HL-60 (cell line): ENCODE measurements at regions not wholly inside any gene's neighbourhood (a gene's known extent, or its start where the extent isn't known, plus 50 kb on each side); places are given as distances from the start of the nearest gene placed in this dataset.
A peak's percentile ranks its signal among the peaks of the same experiment; 100 is the strongest.

ENCODE experiments used
- DNase-seq, 2 experiments: peaks; one replicate each; pipeline ENCODE4 v3.0.0-alpha.2; 2010 to 2020; ENCODE audit warnings: low read depth in 1 of 2, low spot score in 1 of 2
- H3K27ac ChIP-seq: fragments of 250-450 bp; sonication (Bioruptor Pico); replicated peaks from 2 replicates; pipeline ENCODE4 v1.5.1; 2020; ENCODE audit warnings: mild to moderate bottlenecking, moderate library complexity
- H3K27me3 ChIP-seq: fragments of 250-450 bp; sonication (Bioruptor Pico); 2 replicates; pipeline ENCODE4 v1.5.1; 2021; ENCODE audit warnings: mild to moderate bottlenecking, moderate library complexity; ENCODE audit not compliant: insufficient read depth, poor library complexity, severe bottlenecking
- H3K4me3 ChIP-seq: replicated peaks from 2 replicates; pipeline ENCODE4 v1.5.1; 2011; ENCODE audit warnings: mild to moderate bottlenecking, control low read depth, low read length; ENCODE audit not compliant: insufficient read depth
- CTCF ChIP-seq: IDR thresholded peaks from one replicate; pipeline ENCODE4 v1.5.1; 2011; ENCODE audit warnings: low read length, control low read depth, inconsistent platforms; ENCODE audit not compliant: insufficient read depth
- GABPA ChIP-seq: IDR thresholded peaks from 2 replicates; pipeline ENCODE4 v1.6.1; 2012; ENCODE audit warnings: low read depth
- POLR2AphosphoS5 ChIP-seq: IDR thresholded peaks from 2 replicates; pipeline ENCODE4 v1.6.1; 2012; ENCODE audit warnings: low read depth
- SPI1 ChIP-seq: IDR thresholded peaks from 2 replicates; pipeline ENCODE4 v1.6.1; 2012; ENCODE audit warnings: low read depth, mild to moderate bottlenecking, borderline replicate concordance
- TF ChIP-seq, protein P1 (sequence below): IDR thresholded peaks from 2 replicates; pipeline ENCODE4 v1.6.1; 2012; ENCODE audit warnings: low read depth; ENCODE audit not compliant: insufficient replicate concordance

DNA sequence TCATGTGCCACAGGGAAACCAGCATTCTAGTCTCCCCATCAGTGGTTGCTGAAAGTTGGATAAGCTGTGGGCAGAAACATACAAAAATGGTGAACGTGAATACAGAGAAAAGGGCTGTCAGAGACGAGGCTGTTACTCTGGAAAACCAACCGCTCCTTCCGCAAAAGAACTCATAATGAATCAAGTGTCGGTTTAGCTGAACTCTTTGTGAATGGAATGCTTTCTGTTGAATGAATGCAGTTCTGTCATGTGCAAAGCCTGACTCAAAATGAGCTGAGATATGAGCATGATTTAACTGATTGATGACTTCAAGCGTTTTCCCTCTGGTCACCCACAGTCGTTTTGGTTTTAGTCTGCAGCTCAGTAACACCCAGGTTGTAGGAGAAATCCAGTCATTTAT, 298.3 kb downstream of the ETS1 start:
- no peak overlapping the region for H3K4me3 ChIP-seq
- H3K27me3 ChIP-seq = peaks cover under 1% of the 10 kb centered on the region
- no peak for DNase-seq
- TF ChIP-seq POLR2AphosphoS5 (no peak), SPI1 (no peak), GABPA (no peak), CTCF (no peak)
- TF ChIP-seq, protein P1, sequence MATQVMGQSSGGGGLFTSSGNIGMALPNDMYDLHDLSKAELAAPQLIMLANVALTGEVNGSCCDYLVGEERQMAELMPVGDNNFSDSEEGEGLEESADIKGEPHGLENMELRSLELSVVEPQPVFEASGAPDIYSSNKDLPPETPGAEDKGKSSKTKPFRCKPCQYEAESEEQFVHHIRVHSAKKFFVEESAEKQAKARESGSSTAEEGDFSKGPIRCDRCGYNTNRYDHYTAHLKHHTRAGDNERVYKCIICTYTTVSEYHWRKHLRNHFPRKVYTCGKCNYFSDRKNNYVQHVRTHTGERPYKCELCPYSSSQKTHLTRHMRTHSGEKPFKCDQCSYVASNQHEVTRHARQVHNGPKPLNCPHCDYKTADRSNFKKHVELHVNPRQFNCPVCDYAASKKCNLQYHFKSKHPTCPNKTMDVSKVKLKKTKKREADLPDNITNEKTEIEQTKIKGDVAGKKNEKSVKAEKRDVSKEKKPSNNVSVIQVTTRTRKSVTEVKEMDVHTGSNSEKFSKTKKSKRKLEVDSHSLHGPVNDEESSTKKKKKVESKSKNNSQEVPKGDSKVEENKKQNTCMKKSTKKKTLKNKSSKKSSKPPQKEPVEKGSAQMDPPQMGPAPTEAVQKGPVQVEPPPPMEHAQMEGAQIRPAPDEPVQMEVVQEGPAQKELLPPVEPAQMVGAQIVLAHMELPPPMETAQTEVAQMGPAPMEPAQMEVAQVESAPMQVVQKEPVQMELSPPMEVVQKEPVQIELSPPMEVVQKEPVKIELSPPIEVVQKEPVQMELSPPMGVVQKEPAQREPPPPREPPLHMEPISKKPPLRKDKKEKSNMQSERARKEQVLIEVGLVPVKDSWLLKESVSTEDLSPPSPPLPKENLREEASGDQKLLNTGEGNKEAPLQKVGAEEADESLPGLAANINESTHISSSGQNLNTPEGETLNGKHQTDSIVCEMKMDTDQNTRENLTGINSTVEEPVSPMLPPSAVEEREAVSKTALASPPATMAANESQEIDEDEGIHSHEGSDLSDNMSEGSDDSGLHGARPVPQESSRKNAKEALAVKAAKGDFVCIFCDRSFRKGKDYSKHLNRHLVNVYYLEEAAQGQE = no peak
- H3K27ac ChIP-seq = no peak overlapping the region

- Histone ChIP-seq H3K4me3 (no peak overlapping the region), H3K27ac (no peak overlapping the region), H3K27me3 (peaks cover 3% of the 10 kb centered on the region)
- no peak for DNase-seq
- no peak for TF ChIP-seq SPI1
- TF ChIP-seq, protein P1 = peak; percentile 88
- no peak for TF ChIP-seq CTCF
Measured at GRCh38 chr11:128288368-128288767, 299.0 kb downstream of the ETS1 start.

DNA sequence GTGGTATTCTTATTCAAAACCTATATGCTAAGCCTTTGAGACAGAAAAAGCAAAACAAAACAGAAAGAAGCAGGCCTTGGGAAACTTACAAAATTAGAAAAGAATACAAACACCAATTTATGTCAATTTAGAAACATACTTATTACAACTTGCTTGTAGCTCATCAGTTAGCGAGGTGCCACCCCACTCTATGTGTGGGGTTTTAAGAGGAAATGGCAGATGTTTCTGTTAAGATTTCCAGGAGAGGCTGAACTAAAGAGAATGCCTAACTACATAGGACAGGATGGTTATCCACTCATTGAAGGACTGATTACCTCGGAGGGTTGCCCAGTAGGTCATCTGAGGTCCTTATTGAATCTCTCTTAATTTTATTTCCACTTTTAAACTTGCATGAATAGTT, 302.0 kb downstream of the ETS1 start:
- TF ChIP-seq, protein P1 = no peak
- TF ChIP-seq POLR2AphosphoS5 (no peak), CTCF (no peak), GABPA (no peak)
- no peak for DNase-seq
- Histone ChIP-seq H3K4me3 (no peak overlapping the region), H3K27ac (no peak overlapping the region), H3K27me3 (peaks cover 8% of the 10 kb centered on the region)
